Ureter (tissue), 1 donor: ENCODE measurements at regions not wholly inside any gene's neighbourhood (a gene's known extent, or its start where the extent isn't known, plus 50 kb on each side); places are given as distances from the start of the nearest gene placed in this dataset.

Experiments used
- DNase-seq: peaks from one replicate; pipeline ENCODE4 v3.0.0-alpha.2; 2020; ENCODE audit warnings: low spot score
- donor health status: DM: yes; HTN: yes; CAD: no.

GRCh38 chr1:79131626-79132025 lies 125.1 kb upstream of the ADGRL4 start:
- no peak for DNase-seq

- no peak for DNase-seq
Measured at GRCh38 chr1:79129914-79130313, 123.4 kb upstream of the ADGRL4 start.

- DNase-seq: no peak
Measured at GRCh38 chr1:79128722-79129121, 122.2 kb upstream of the ADGRL4 start.

- no peak for DNase-seq
Measured at GRCh38 chr1:79124756-79125155, 118.2 kb upstream of the ADGRL4 start.

GRCh38 chr1:79122521-79122920 lies 116.0 kb upstream of the ADGRL4 start:
- DNase-seq: no peak

- no peak for DNase-seq
Measured at GRCh38 chr1:79117376-79117775, 110.8 kb upstream of the ADGRL4 start.

- no peak for DNase-seq
Measured at GRCh38 chr1:79113836-79114235, 107.3 kb upstream of the ADGRL4 start.

GRCh38 chr1:79110749-79111148 lies 104.2 kb upstream of the ADGRL4 start:
- no peak for DNase-seq

- no peak for DNase-seq
Measured at GRCh38 chr1:79109445-79109844, 102.9 kb upstream of the ADGRL4 start.

GRCh38 chr1:79105500-79105899 lies 99.0 kb upstream of the ADGRL4 start:
- DNase-seq: no peak

GRCh38 chr1:79104617-79105016 lies 98.1 kb upstream of the ADGRL4 start:
- no peak for DNase-seq

- no peak for DNase-seq
Measured at GRCh38 chr1:79100385-79100784, 93.9 kb upstream of the ADGRL4 start.

- no peak for DNase-seq
Measured at GRCh38 chr1:79090985-79091384, 84.5 kb upstream of the ADGRL4 start.

GRCh38 chr1:79089946-79090345 lies 83.4 kb upstream of the ADGRL4 start:
- no peak for DNase-seq

GRCh38 chr1:79082233-79082632 lies 75.7 kb upstream of the ADGRL4 start:
- DNase-seq: no peak

- no peak for DNase-seq
Measured at GRCh38 chr1:79079770-79080169, 73.2 kb upstream of the ADGRL4 start.

- no peak for DNase-seq
Measured at GRCh38 chr1:79074975-79075374, 68.4 kb upstream of the ADGRL4 start.

GRCh38 chr1:79069828-79070227 lies 63.3 kb upstream of the ADGRL4 start:
- no peak for DNase-seq

- DNase-seq: no peak
Measured at GRCh38 chr1:79059341-79059740, 52.8 kb upstream of the ADGRL4 start.
